ENCODE measurements at regions not wholly inside any gene's neighbourhood (a gene's known extent, or its start where the extent isn't known, plus 50 kb on each side); places are given as distances from the start of the nearest gene placed in this dataset.

GRCh38 chr16:52376676-52377280 lies 170.2 kb downstream of the TOX3 start:
- Histone ChIP-seq H3K36me3 (ENCODE audit: control insufficient read depth in 2 of 2, extremely low read depth in 1 of 2, insufficient read depth in 2 of 2, low read length in 2 of 2) (no peaks in the 10 kb centered on the region), H3K4me3 (replicated peaks in 1 of 3; ENCODE audit: insufficient read depth in 1 of 3, low read depth in 1 of 3, low read length in 3 of 3) (no peak overlapping the region), H3K9ac (replicated peaks; ENCODE audit: extremely low read depth, insufficient read depth, low read length) (no peak overlapping the region), H3K27me3 (ENCODE audit: control insufficient read depth in 2 of 2, insufficient read depth in 2 of 2, low read length in 2 of 2) (no peaks in the 10 kb centered on the region), H3K27ac (ENCODE audit: insufficient read depth, low read depth, low read length) (no peak overlapping the region), H3K9me1 (replicated peaks; ENCODE audit: control insufficient read depth, extremely low read depth, insufficient read depth, low read length) (no peaks in the 10 kb centered on the region), H2AFZ (ENCODE audit: low read depth, low read length) (no peak overlapping the region), H3K79me2 (ENCODE audit: control insufficient read depth, insufficient read depth, low read length) (no peaks in the 10 kb centered on the region), H3K4me1 (ENCODE audit: control insufficient read depth, extremely low read depth, insufficient read depth, low read length) (no peaks in the 10 kb centered on the region), H3K9me3 (replicated peaks; ENCODE audit: control insufficient read depth, insufficient read depth, low read length) (peaks cover 2% of the 10 kb centered on the region), H4K20me1 (replicated peaks; ENCODE audit: control insufficient read depth, extremely low read depth, insufficient read depth, low read length) (no peaks in the 10 kb centered on the region), H3K4me2 (ENCODE audit: insufficient read depth, low read length) (no peak overlapping the region)
- no peak for TF ChIP-seq POLR2AphosphoS5 (IDR thresholded peaks at IDR 0.05; ENCODE audit: insufficient read depth, low read depth, low read length)
- no peak for TF ChIP-seq POLR2A (IDR thresholded peaks at IDR 0.05; ENCODE audit: low read depth, low read length)
- no peak for TF ChIP-seq FOS (IDR thresholded peaks at IDR 0.05; ENCODE audit: borderline replicate concordance, insufficient read depth, low read length)
- no peak for TF ChIP-seq EZH2 (IDR thresholded peaks at IDR 0.05; ENCODE audit: borderline replicate concordance, low read depth, low read length, severe bottlenecking)
- no peak for TF ChIP-seq GATA2 (IDR thresholded peaks at IDR 0.05; ENCODE audit: insufficient read depth, insufficient read length, low read depth, low read length)
- TF ChIP-seq CTCF (IDR thresholded peaks at IDR 0.05; ENCODE audit: extremely low read depth in 1 of 2, insufficient read depth in 1 of 2, low read depth in 1 of 2, low read length in 2 of 2): no peak
- no peak for TF ChIP-seq MAX (IDR thresholded peaks at IDR 0.05; ENCODE audit: insufficient read depth, insufficient read length)
- TF ChIP-seq MYC (IDR thresholded peaks at IDR 0.05; ENCODE audit: low read depth, low read length): no peak
- CTCF ChIA-PET: no interaction called here
- dilution Hi-C loops (cut with MboI; ENCODE audit: extremely low pct_ligation_motif_present, low sequenced_read_pairs) (no loop called here), intact Hi-C loops (cut with micrococcal nuclease) (no loop called here)
- DNase-seq (ENCODE audit: low read depth, low spot score) (no peak), FAIRE-seq (no peak)
- POLR2A ChIA-PET: no interaction called here
- BruUV-seq (replicated peaks): no TSS peak

Measured in endothelial cell of umbilical vein (primary cell).